ENCODE measurements at regions not wholly inside any gene's neighbourhood (a gene's known extent, or its start where the extent isn't known, plus 50 kb on each side); places are given as distances from the start of the nearest gene placed in this dataset.

DNA sequence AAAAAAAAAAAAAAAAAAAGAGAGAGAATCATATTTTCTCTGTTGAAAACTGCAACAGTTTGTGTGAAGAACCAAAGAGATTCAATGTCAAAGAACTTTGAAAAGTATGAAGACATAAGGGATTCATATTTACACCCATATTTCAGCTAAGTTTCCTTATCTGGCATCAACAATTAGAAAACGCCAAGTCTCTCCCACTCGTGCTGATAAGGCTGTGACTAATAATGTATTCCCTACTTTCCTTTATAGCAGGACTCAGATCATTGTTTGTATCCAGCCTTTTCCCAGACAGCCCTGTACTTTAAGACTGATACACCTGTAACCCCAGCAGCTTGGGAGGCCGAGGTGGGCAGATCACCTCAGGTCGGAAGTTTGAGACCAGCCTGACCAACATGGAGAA lies 54.1 kb upstream of the STK32A start:
- TF ChIP-seq, protein P1, sequence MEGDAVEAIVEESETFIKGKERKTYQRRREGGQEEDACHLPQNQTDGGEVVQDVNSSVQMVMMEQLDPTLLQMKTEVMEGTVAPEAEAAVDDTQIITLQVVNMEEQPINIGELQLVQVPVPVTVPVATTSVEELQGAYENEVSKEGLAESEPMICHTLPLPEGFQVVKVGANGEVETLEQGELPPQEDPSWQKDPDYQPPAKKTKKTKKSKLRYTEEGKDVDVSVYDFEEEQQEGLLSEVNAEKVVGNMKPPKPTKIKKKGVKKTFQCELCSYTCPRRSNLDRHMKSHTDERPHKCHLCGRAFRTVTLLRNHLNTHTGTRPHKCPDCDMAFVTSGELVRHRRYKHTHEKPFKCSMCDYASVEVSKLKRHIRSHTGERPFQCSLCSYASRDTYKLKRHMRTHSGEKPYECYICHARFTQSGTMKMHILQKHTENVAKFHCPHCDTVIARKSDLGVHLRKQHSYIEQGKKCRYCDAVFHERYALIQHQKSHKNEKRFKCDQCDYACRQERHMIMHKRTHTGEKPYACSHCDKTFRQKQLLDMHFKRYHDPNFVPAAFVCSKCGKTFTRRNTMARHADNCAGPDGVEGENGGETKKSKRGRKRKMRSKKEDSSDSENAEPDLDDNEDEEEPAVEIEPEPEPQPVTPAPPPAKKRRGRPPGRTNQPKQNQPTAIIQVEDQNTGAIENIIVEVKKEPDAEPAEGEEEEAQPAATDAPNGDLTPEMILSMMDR (IDR thresholded peaks at IDR 0.05) = no peak
- TF ChIP-seq EZH2 (IDR thresholded peaks at IDR 0.05) (no peak), EZH2phosphoT487 (IDR thresholded peaks at IDR 0.05) (no peak)
